Endothelial cell (in vitro differentiated cells): ENCODE measurements at regions not wholly inside any gene's neighbourhood (a gene's known extent, or its start where the extent isn't known, plus 50 kb on each side); places are given as distances from the start of the nearest gene placed in this dataset.
"Not testable (repeated sequence)": the region's sequence is repeated elsewhere in the genome, so short reads cannot be mapped to it uniquely, and the experiment has no call there.

ENCODE experiments used
- DNase-seq: peaks from one replicate; pipeline ENCODE4 v3.0.0; 2021; ENCODE audit warnings: low spot score
- H3K27ac Mint-ChIP-seq: one replicate; pipeline ENCODE4 v1.8.0; 2021; ENCODE audit warnings: mixed read lengths, inconsistent platforms; ENCODE audit not compliant: unreplicated experiment
- H3K27me3 Mint-ChIP-seq: one replicate; pipeline ENCODE4 v1.8.0; 2021; ENCODE audit warnings: mild to moderate bottlenecking, moderate library complexity, mixed read lengths, inconsistent platforms; ENCODE audit not compliant: unreplicated experiment
- H3K36me3 Mint-ChIP-seq: one replicate; pipeline ENCODE4 v1.8.0; 2021; ENCODE audit warnings: mild to moderate bottlenecking, low read depth, mixed read lengths, inconsistent platforms; ENCODE audit not compliant: unreplicated experiment
- H3K4me1 Mint-ChIP-seq: one replicate; pipeline ENCODE4 v1.8.0; 2021; ENCODE audit warnings: mild to moderate bottlenecking, mixed read lengths, inconsistent platforms; ENCODE audit not compliant: unreplicated experiment
- H3K4me3 Mint-ChIP-seq: one replicate; pipeline ENCODE4 v1.8.0; 2021; ENCODE audit warnings: mild to moderate bottlenecking, mixed read lengths, inconsistent platforms; ENCODE audit not compliant: unreplicated experiment
- H3K9me3 Mint-ChIP-seq: one replicate; pipeline ENCODE4 v1.8.0; 2021; ENCODE audit warnings: mixed read lengths, inconsistent platforms; ENCODE audit not compliant: unreplicated experiment
- CTCF ChIP-seq: fragments of 200-600 bp; sonication (generic); IDR thresholded peaks from one replicate; pipeline ENCODE4 v1.5.0; 2021; ENCODE audit warnings: antibody characterized with exemption; ENCODE audit not compliant: unreplicated experiment

- Mint-ChIP-seq H3K4me3 (no peak overlapping the region), H3K27me3 (no peaks in the 10 kb centered on the region), H3K36me3 (no peaks in the 10 kb centered on the region)
These were observed 1006.9 kb upstream of the TMEFF2 start for GRCh38 chr2:193201583-193201982.

GRCh38 chr2:193199322-193199721 lies 1004.6 kb upstream of the TMEFF2 start:
- Mint-ChIP-seq H3K36me3 (no peaks in the 10 kb centered on the region), H3K4me3 (no peak overlapping the region), H3K4me1 (no peaks in the 10 kb centered on the region), H3K9me3 (no peaks in the 10 kb centered on the region), H3K27ac (no peak overlapping the region), H3K27me3 (no peaks in the 10 kb centered on the region)
- DNase-seq: no peak
- TF ChIP-seq CTCF: no peak

More at GRCh38 chr2:193201583-193201982, 1006.9 kb upstream of the TMEFF2 start:
- Mint-ChIP-seq H3K4me1 (no peaks in the 10 kb centered on the region), H3K9me3 (no peaks in the 10 kb centered on the region), H3K27ac (no peak overlapping the region)
- DNase-seq: no peak
- TF ChIP-seq CTCF: no peak

GRCh38 chr2:193187816-193188215 lies 993.1 kb upstream of the TMEFF2 start:
- H3K4me3 Mint-ChIP-seq: no peak overlapping the region
- no peak for DNase-seq
- no peaks in the 10 kb centered on the region for H3K36me3 Mint-ChIP-seq
- H3K27me3 Mint-ChIP-seq: no peaks in the 10 kb centered on the region
- no peak for TF ChIP-seq CTCF
- no peak overlapping the region for H3K27ac Mint-ChIP-seq
- H3K9me3 Mint-ChIP-seq: no peaks in the 10 kb centered on the region
- no peaks in the 10 kb centered on the region for H3K4me1 Mint-ChIP-seq

- peak overlapping the region; percentile 96 for H3K27ac Mint-ChIP-seq
- not testable (repeated sequence) for H3K36me3 Mint-ChIP-seq, H3K27me3 Mint-ChIP-seq, H3K9me3 Mint-ChIP-seq, H3K4me1 Mint-ChIP-seq
- peak; percentile 17 for DNase-seq
- peak overlapping the region; percentile 92 for H3K4me3 Mint-ChIP-seq
These were observed 976.2 kb upstream of the TMEFF2 start for GRCh38 chr2:193170981-193171380.

GRCh38 chr2:193156480-193156879 lies 961.7 kb upstream of the TMEFF2 start:
- Mint-ChIP-seq H3K4me3 (no peak overlapping the region), H3K4me1 (no peaks in the 10 kb centered on the region), H3K36me3 (peaks cover 3% of the 10 kb centered on the region), H3K27me3 (no peaks in the 10 kb centered on the region), H3K27ac (no peak overlapping the region), H3K9me3 (no peaks in the 10 kb centered on the region)
- DNase-seq: no peak
- no peak for TF ChIP-seq CTCF

GRCh38 chr2:193154076-193154475 lies 959.3 kb upstream of the TMEFF2 start:
- no peak overlapping the region for H3K4me3 Mint-ChIP-seq
- no peak for TF ChIP-seq CTCF
- DNase-seq: no peak

More at GRCh38 chr2:193154076-193154475, 959.3 kb upstream of the TMEFF2 start:
- no peaks in the 10 kb centered on the region for H3K4me1 Mint-ChIP-seq
- no peaks in the 10 kb centered on the region for H3K9me3 Mint-ChIP-seq
- peaks cover 3% of the 10 kb centered on the region for H3K36me3 Mint-ChIP-seq
- H3K27me3 Mint-ChIP-seq: no peaks in the 10 kb centered on the region
- no peak overlapping the region for H3K27ac Mint-ChIP-seq
